ENCODE measurements at regions not wholly inside any gene's neighbourhood (a gene's known extent, or its start where the extent isn't known, plus 50 kb on each side); places are given as distances from the start of the nearest gene placed in this dataset.

- H3K36me3 ChIP-seq (ENCODE audit: control insufficient read depth, insufficient read depth, low read length), result no peaks in the 10 kb centered on the region
- no peaks in the 10 kb centered on the region for H3K36me3 Mint-ChIP-seq
- H3K4me3 ChIP-seq (ENCODE audit: low read depth, low read length), result no peak overlapping the region
- no peak overlapping the region for H3K4me3 Mint-ChIP-seq
- ATAC-seq (ENCODE audit: low read depth in 2 of 2) (no peak), DNase-seq (no peak)
- no peaks in the 10 kb centered on the region for H3K4me1 Mint-ChIP-seq
- H3K27ac Mint-ChIP-seq, result no peak overlapping the region
- no peaks in the 10 kb centered on the region for H3K9me3 Mint-ChIP-seq
- no peaks in the 10 kb centered on the region for H3K9me3 ChIP-seq (ENCODE audit: control insufficient read depth in 2 of 2, low read length in 2 of 2)
- H3K27me3 Mint-ChIP-seq, result no peaks in the 10 kb centered on the region
- H3K4me1 ChIP-seq (ENCODE audit: control insufficient read depth, insufficient read depth, low read length, poor library complexity, severe bottlenecking), result no peaks in the 10 kb centered on the region
- H3K27ac ChIP-seq (ENCODE audit: insufficient read depth, low read length, poor library complexity, severe bottlenecking), result no peak overlapping the region
- no peaks in the 10 kb centered on the region for H3K27me3 ChIP-seq (ENCODE audit: control insufficient read depth, insufficient read depth, low read length)
These were observed 123.2 kb upstream of the VSTM2B start for GRCh38 chr19:29402563-29402962.

GRCh38 chr19:29404015-29404414 is 121.8 kb upstream of the VSTM2B start:
- ATAC-seq (ENCODE audit: low read depth in 2 of 2), result no peak
- H3K36me3 ChIP-seq (ENCODE audit: control insufficient read depth, insufficient read depth, low read length), result no peaks in the 10 kb centered on the region
- H3K27ac Mint-ChIP-seq, result no peak overlapping the region
- no peak for DNase-seq
- no peaks in the 10 kb centered on the region for H3K9me3 ChIP-seq (ENCODE audit: control insufficient read depth in 2 of 2, low read length in 2 of 2)
- H3K27me3 Mint-ChIP-seq, result no peaks in the 10 kb centered on the region
- no peaks in the 10 kb centered on the region for H3K27me3 ChIP-seq (ENCODE audit: control insufficient read depth, insufficient read depth, low read length)
- H3K4me3 Mint-ChIP-seq, result no peak overlapping the region
- H3K27ac ChIP-seq (ENCODE audit: insufficient read depth, low read length, poor library complexity, severe bottlenecking), result no peak overlapping the region
- H3K4me1 ChIP-seq (ENCODE audit: control insufficient read depth, insufficient read depth, low read length, poor library complexity, severe bottlenecking), result no peaks in the 10 kb centered on the region
- H3K9me3 Mint-ChIP-seq, result no peaks in the 10 kb centered on the region
- no peak overlapping the region for H3K4me3 ChIP-seq (ENCODE audit: low read depth, low read length)
- no peaks in the 10 kb centered on the region for H3K4me1 Mint-ChIP-seq
- H3K36me3 Mint-ChIP-seq, result no peaks in the 10 kb centered on the region

GRCh38 chr19:29404951-29405727 is 120.7 kb upstream of the VSTM2B start:
- H3K9me3 Mint-ChIP-seq, result peaks cover 0 to 1% (median 0%) of the 10 kb centered on the region in 7 donors
- H3K27ac ChIP-seq (ENCODE audit: insufficient read depth, low read length, poor library complexity, severe bottlenecking), result no peak overlapping the region
- no peaks in the 10 kb centered on the region for H3K4me1 ChIP-seq (ENCODE audit: control insufficient read depth, insufficient read depth, low read length, poor library complexity, severe bottlenecking)
- no peaks in the 10 kb centered on the region for H3K4me1 Mint-ChIP-seq
- no peak overlapping the region for H3K27ac Mint-ChIP-seq
- H3K4me3 ChIP-seq (ENCODE audit: low read depth, low read length), result no peak overlapping the region
- no peak for ATAC-seq (ENCODE audit: low read depth in 2 of 2)
- DNase-seq, result no peak
- H3K27me3 Mint-ChIP-seq, result no peaks in the 10 kb centered on the region
- H3K36me3 Mint-ChIP-seq, result no peaks in the 10 kb centered on the region
- H3K36me3 ChIP-seq (ENCODE audit: control insufficient read depth, insufficient read depth, low read length), result no peaks in the 10 kb centered on the region
- H3K9me3 ChIP-seq (ENCODE audit: control insufficient read depth in 2 of 2, low read length in 2 of 2), result no peaks in the 10 kb centered on the region
- no peaks in the 10 kb centered on the region for H3K27me3 ChIP-seq (ENCODE audit: control insufficient read depth, insufficient read depth, low read length)
- H3K4me3 Mint-ChIP-seq, result no peak overlapping the region

GRCh38 chr19:29405728-29405995 is 120.1 kb upstream of the VSTM2B start:
- DNase-seq, result no peak
- peaks cover 0 to 1% (median 0%) of the 10 kb centered on the region in 7 donors for H3K9me3 Mint-ChIP-seq
- H3K4me1 Mint-ChIP-seq, result no peaks in the 10 kb centered on the region
- no peaks in the 10 kb centered on the region for H3K36me3 ChIP-seq (ENCODE audit: control insufficient read depth, insufficient read depth, low read length)
- no peaks in the 10 kb centered on the region for H3K4me1 ChIP-seq (ENCODE audit: control insufficient read depth, insufficient read depth, low read length, poor library complexity, severe bottlenecking)
- H3K27me3 Mint-ChIP-seq, result no peaks in the 10 kb centered on the region
- no peak overlapping the region for H3K4me3 Mint-ChIP-seq
- no peak overlapping the region for H3K27ac ChIP-seq (ENCODE audit: insufficient read depth, low read length, poor library complexity, severe bottlenecking)
- H3K27me3 ChIP-seq (ENCODE audit: control insufficient read depth, insufficient read depth, low read length), result no peaks in the 10 kb centered on the region
- no peaks in the 10 kb centered on the region for H3K9me3 ChIP-seq (ENCODE audit: control insufficient read depth in 2 of 2, low read length in 2 of 2)
- no peak for ATAC-seq (ENCODE audit: low read depth in 2 of 2)
- H3K27ac Mint-ChIP-seq, result no peak overlapping the region
- H3K4me3 ChIP-seq (ENCODE audit: low read depth, low read length), result no peak overlapping the region
- no peaks in the 10 kb centered on the region for H3K36me3 Mint-ChIP-seq

- no peaks in the 10 kb centered on the region for H3K27me3 ChIP-seq (ENCODE audit: control insufficient read depth, insufficient read depth, low read length)
- H3K4me3 ChIP-seq (ENCODE audit: low read depth, low read length), result no peak overlapping the region
- Mint-ChIP-seq H3K4me1 (no peaks in the 10 kb centered on the region), H3K27ac (no peak overlapping the region), H3K36me3 (no peaks in the 10 kb centered on the region), H3K27me3 (no peaks in the 10 kb centered on the region), H3K9me3 (peaks cover 0 to 1% (median 0%) of the 10 kb centered on the region in 7 donors), H3K4me3 (no peak overlapping the region)
- ATAC-seq (ENCODE audit: low read depth in 2 of 2), result no peak
- DNase-seq, result no peak
- H3K36me3 ChIP-seq (ENCODE audit: control insufficient read depth, insufficient read depth, low read length), result no peaks in the 10 kb centered on the region
- H3K4me1 ChIP-seq (ENCODE audit: control insufficient read depth, insufficient read depth, low read length, poor library complexity, severe bottlenecking), result no peaks in the 10 kb centered on the region
- no peak overlapping the region for H3K27ac ChIP-seq (ENCODE audit: insufficient read depth, low read length, poor library complexity, severe bottlenecking)
- no peaks in the 10 kb centered on the region for H3K9me3 ChIP-seq (ENCODE audit: control insufficient read depth in 2 of 2, low read length in 2 of 2)
These were observed 116.5 kb upstream of the VSTM2B start for GRCh38 chr19:29409076-29409862.

- H3K4me1 Mint-ChIP-seq, result no peaks in the 10 kb centered on the region
- peaks cover 0 to 1% (median 0%) of the 10 kb centered on the region in 7 donors for H3K9me3 Mint-ChIP-seq
- no peak for ATAC-seq (ENCODE audit: low read depth in 2 of 2)
- H3K36me3 ChIP-seq (ENCODE audit: control insufficient read depth, insufficient read depth, low read length), result no peaks in the 10 kb centered on the region
- H3K27ac ChIP-seq (ENCODE audit: insufficient read depth, low read length, poor library complexity, severe bottlenecking), result no peak overlapping the region
- no peak overlapping the region for H3K4me3 ChIP-seq (ENCODE audit: low read depth, low read length)
- no peaks in the 10 kb centered on the region for H3K27me3 Mint-ChIP-seq
- no peak for DNase-seq
- H3K4me3 Mint-ChIP-seq, result no peak overlapping the region
- no peaks in the 10 kb centered on the region for H3K36me3 Mint-ChIP-seq
- no peaks in the 10 kb centered on the region for H3K9me3 ChIP-seq (ENCODE audit: control insufficient read depth in 2 of 2, low read length in 2 of 2)
- H3K27ac Mint-ChIP-seq, result no peak overlapping the region
- no peaks in the 10 kb centered on the region for H3K27me3 ChIP-seq (ENCODE audit: control insufficient read depth, insufficient read depth, low read length)
- no peaks in the 10 kb centered on the region for H3K4me1 ChIP-seq (ENCODE audit: control insufficient read depth, insufficient read depth, low read length, poor library complexity, severe bottlenecking)
These were observed 115.2 kb upstream of the VSTM2B start for GRCh38 chr19:29410601-29411000.

GRCh38 chr19:29411113-29411581 is 114.6 kb upstream of the VSTM2B start:
- Histone ChIP-seq H3K9me3 (ENCODE audit: control insufficient read depth in 2 of 2, low read length in 2 of 2) (no peaks in the 10 kb centered on the region), H3K36me3 (ENCODE audit: control insufficient read depth, insufficient read depth, low read length) (no peaks in the 10 kb centered on the region), H3K27me3 (ENCODE audit: control insufficient read depth, insufficient read depth, low read length) (no peaks in the 10 kb centered on the region), H3K27ac (ENCODE audit: insufficient read depth, low read length, poor library complexity, severe bottlenecking) (no peak overlapping the region), H3K4me3 (ENCODE audit: low read depth, low read length) (no peak overlapping the region), H3K4me1 (ENCODE audit: control insufficient read depth, insufficient read depth, low read length, poor library complexity, severe bottlenecking) (no peaks in the 10 kb centered on the region)
- Mint-ChIP-seq H3K36me3 (no peaks in the 10 kb centered on the region), H3K4me3 (no peak overlapping the region), H3K27ac (no peak overlapping the region), H3K9me3 (peaks cover 0 to 1% (median 0%) of the 10 kb centered on the region in 7 donors), H3K27me3 (no peaks in the 10 kb centered on the region), H3K4me1 (no peaks in the 10 kb centered on the region)
- DNase-seq (no peak), ATAC-seq (ENCODE audit: low read depth in 2 of 2) (no peak)

GRCh38 chr19:29413435-29413834 is 112.4 kb upstream of the VSTM2B start:
- Histone ChIP-seq H3K9me3 (ENCODE audit: control insufficient read depth in 2 of 2, low read length in 2 of 2) (no peaks in the 10 kb centered on the region), H3K27me3 (ENCODE audit: control insufficient read depth, insufficient read depth, low read length) (no peaks in the 10 kb centered on the region)
- H3K4me3 Mint-ChIP-seq, result no peak overlapping the region

More at GRCh38 chr19:29413435-29413834, 112.4 kb upstream of the VSTM2B start:
- Histone ChIP-seq H3K4me1 (ENCODE audit: control insufficient read depth, insufficient read depth, low read length, poor library complexity, severe bottlenecking) (no peaks in the 10 kb centered on the region), H3K4me3 (ENCODE audit: low read depth, low read length) (no peak overlapping the region), H3K36me3 (ENCODE audit: control insufficient read depth, insufficient read depth, low read length) (no peaks in the 10 kb centered on the region), H3K27ac (ENCODE audit: insufficient read depth, low read length, poor library complexity, severe bottlenecking) (no peak overlapping the region)
- no peaks in the 10 kb centered on the region for H3K4me1 Mint-ChIP-seq
- peaks cover 0 to 1% (median 0%) of the 10 kb centered on the region in 7 donors for H3K9me3 Mint-ChIP-seq
- DNase-seq, result no peak
- no peaks in the 10 kb centered on the region for H3K27me3 Mint-ChIP-seq
- ATAC-seq (ENCODE audit: low read depth in 2 of 2), result no peak
- H3K27ac Mint-ChIP-seq, result no peak overlapping the region
- H3K36me3 Mint-ChIP-seq, result no peaks in the 10 kb centered on the region

Measured in CD4-positive, CD25-positive, alpha-beta regulatory T cell (primary cell).